CD4-positive, alpha-beta memory T cell (primary cell): ENCODE measurements at regions not wholly inside any gene's neighbourhood (a gene's known extent, or its start where the extent isn't known, plus 50 kb on each side); places are given as distances from the start of the nearest gene placed in this dataset.
"Not testable (repeated sequence)": the region's sequence is repeated elsewhere in the genome, so short reads cannot be mapped to it uniquely, and the experiment has no call there.

Experiments used
- CTCF ChIA-PET: fragments of 350-600 bp; sonication (Branson Sonifier 250); formaldehyde crosslinking; loops from one replicate; lab custom pipeline; 2021; ENCODE audit warnings: inconsistent platforms; ENCODE audit not compliant: partially characterized antibody; lab: Charles Lee
- POLR2A ChIA-PET: fragments of 350-600 bp; sonication (Branson Sonifier 250); formaldehyde crosslinking; loops from one replicate; lab custom pipeline; 2021; ENCODE audit not compliant: partially characterized antibody; lab: Charles Lee
- DNase-seq, 5 donors: peaks; one replicate each; pipeline versions ENCODE4 v3.0.0 to v3.0.0-alpha.2; 2020 to 2022; ENCODE audit warnings: mixed read lengths in 1 of 5
- H3K27ac ChIP-seq: one replicate; pipeline ENCODE4 v1.7.0; 2013; ENCODE audit warnings: low read depth, low read length
- H3K27me3 ChIP-seq: 2 replicates; pipeline ENCODE4 v1.7.0; 2013; ENCODE audit warnings: mild to moderate bottlenecking, low read length, moderate library complexity; ENCODE audit not compliant: insufficient read depth
- H3K36me3 ChIP-seq: 2 replicates; pipeline ENCODE4 v1.7.0; 2013; ENCODE audit warnings: mild to moderate bottlenecking, low read length, moderate library complexity; ENCODE audit not compliant: insufficient read depth
- H3K4me1 ChIP-seq: 2 replicates; pipeline ENCODE4 v1.7.0; 2013; ENCODE audit warnings: mild to moderate bottlenecking, low read length, moderate library complexity; ENCODE audit not compliant: insufficient read depth
- H3K4me3 ChIP-seq, 2 donors: one replicate each; pipeline ENCODE4 v1.7.0; 2013; ENCODE audit warnings: low read length in 2 of 2, mild to moderate bottlenecking in 1 of 2
- H3K9me3 ChIP-seq, 2 donors: one replicate each; pipeline ENCODE4 v1.7.0; 2013; ENCODE audit warnings: low read length in 2 of 2, control low read depth in 1 of 2; ENCODE audit not compliant: control insufficient read depth in 1 of 2
- H3K27ac Mint-ChIP-seq, 7 donors: one replicate each; pipeline ENCODE4 v1.8.0; 2020 to 2021; ENCODE audit warnings: mixed read lengths in 7 of 7, mild to moderate bottlenecking in 6 of 7, inconsistent platforms in 3 of 7, moderate library complexity in 3 of 7
- H3K27me3 Mint-ChIP-seq, 2 donors: one replicate each; pipeline ENCODE4 v1.8.0; 2020 to 2021; ENCODE audit warnings: mixed read lengths in 2 of 2
- H3K36me3 Mint-ChIP-seq, 2 donors: one replicate each; pipeline ENCODE4 v1.8.0; 2020 to 2021; ENCODE audit warnings: mixed read lengths in 2 of 2, inconsistent platforms in 1 of 2, mild to moderate bottlenecking in 1 of 2
- H3K4me1 Mint-ChIP-seq, 4 donors: one replicate each; pipeline ENCODE4 v1.8.0; 2020 to 2021; ENCODE audit warnings: mixed read lengths in 4 of 4, mild to moderate bottlenecking in 1 of 4
- H3K4me3 Mint-ChIP-seq, 8 donors: one replicate each; pipeline ENCODE4 v1.8.0; 2020 to 2021; ENCODE audit warnings: mixed read lengths in 8 of 8, mild to moderate bottlenecking in 7 of 8, moderate library complexity in 6 of 8, inconsistent platforms in 3 of 8
- H3K9me3 Mint-ChIP-seq, 8 donors: one replicate each; pipeline ENCODE4 v1.8.0; 2020 to 2021; ENCODE audit warnings: mixed read lengths in 8 of 8, mild to moderate bottlenecking in 5 of 8, inconsistent platforms in 3 of 8, moderate library complexity in 1 of 8
- intact Hi-C: fragments of 100-400 bp; cut with micrococcal nuclease; formaldehyde crosslinking; loops from one replicate; pipeline ENCODE4 v1.15.1; 2023

- no peak for DNase-seq
- Mint-ChIP-seq H3K27me3 (no peaks in the 10 kb centered on the region), H3K36me3 (no peaks in the 10 kb centered on the region), H3K9me3 (peaks cover 0 to 11% (median 5%) of the 10 kb centered on the region in 8 donors), H3K27ac (no peak overlapping the region), H3K4me3 (no peak overlapping the region), H3K4me1 (no peaks in the 10 kb centered on the region)
- Histone ChIP-seq H3K36me3 (no peaks in the 10 kb centered on the region), H3K4me1 (no peaks in the 10 kb centered on the region), H3K27ac (no peak overlapping the region), H3K9me3 (no peaks in the 10 kb centered on the region), H3K4me3 (no peak overlapping the region), H3K27me3 (no peaks in the 10 kb centered on the region)
- intact Hi-C loops: no loop called here
- ChIA-PET POLR2A (no interaction called here), CTCF (no interaction called here)
Measured at GRCh38 chr6:112535816-112536215, 188.7 kb downstream of the RFPL4B start.

GRCh38 chr6:112539355-112539754 lies 192.2 kb downstream of the RFPL4B start:
- Histone ChIP-seq H3K4me3 (no peak overlapping the region), H3K9me3 (no peaks in the 10 kb centered on the region), H3K36me3 (no peaks in the 10 kb centered on the region), H3K27ac (no peak overlapping the region), H3K27me3 (no peaks in the 10 kb centered on the region), H3K4me1 (no peaks in the 10 kb centered on the region)
- H3K36me3 Mint-ChIP-seq: no peaks in the 10 kb centered on the region
- peaks cover 0 to 17% (median 8%) of the 10 kb centered on the region in 8 donors for H3K9me3 Mint-ChIP-seq
- ChIA-PET POLR2A (no interaction called here), CTCF (no interaction called here)
- H3K27ac Mint-ChIP-seq: no peak overlapping the region
- no peak overlapping the region for H3K4me3 Mint-ChIP-seq
- no peaks in the 10 kb centered on the region for H3K4me1 Mint-ChIP-seq
- peaks cover 0 to 2% of the 10 kb centered on the region in 2 donors for H3K27me3 Mint-ChIP-seq
- intact Hi-C loops: no loop called here
- DNase-seq: no peak

GRCh38 chr6:112541847-112542246 lies 194.7 kb downstream of the RFPL4B start:
- H3K27ac ChIP-seq, H3K36me3 ChIP-seq, H3K4me3 Mint-ChIP-seq, H3K4me1 ChIP-seq, H3K36me3 Mint-ChIP-seq, H3K27ac Mint-ChIP-seq, H3K4me3 ChIP-seq, intact Hi-C loops, H3K9me3 Mint-ChIP-seq, H3K4me1 Mint-ChIP-seq, H3K27me3 ChIP-seq, CTCF ChIA-PET, DNase-seq, H3K9me3 ChIP-seq, POLR2A ChIA-PET, H3K27me3 Mint-ChIP-seq: not testable (repeated sequence)

GRCh38 chr6:112547321-112548085 lies 200.4 kb downstream of the RFPL4B start:
- H3K27me3 ChIP-seq, H3K4me3 Mint-ChIP-seq, H3K36me3 Mint-ChIP-seq, H3K4me1 Mint-ChIP-seq, H3K27me3 Mint-ChIP-seq, H3K27ac ChIP-seq, POLR2A ChIA-PET, intact Hi-C loops, DNase-seq, H3K36me3 ChIP-seq, H3K4me3 ChIP-seq, H3K4me1 ChIP-seq, H3K9me3 ChIP-seq: not testable (repeated sequence)
- CTCF ChIA-PET: interaction anchor here (1.1 kb wide), 1 partner anchor 11 kb away, joined by 3 read pairs; no protein-coding TSS in a partner anchor
- Mint-ChIP-seq H3K27ac (peak overlapping the region in 1 of 7 donors; percentile 75), H3K9me3 (peaks cover 0 to 23% (median 3%) of the 10 kb centered on the region in 8 donors)

DNA sequence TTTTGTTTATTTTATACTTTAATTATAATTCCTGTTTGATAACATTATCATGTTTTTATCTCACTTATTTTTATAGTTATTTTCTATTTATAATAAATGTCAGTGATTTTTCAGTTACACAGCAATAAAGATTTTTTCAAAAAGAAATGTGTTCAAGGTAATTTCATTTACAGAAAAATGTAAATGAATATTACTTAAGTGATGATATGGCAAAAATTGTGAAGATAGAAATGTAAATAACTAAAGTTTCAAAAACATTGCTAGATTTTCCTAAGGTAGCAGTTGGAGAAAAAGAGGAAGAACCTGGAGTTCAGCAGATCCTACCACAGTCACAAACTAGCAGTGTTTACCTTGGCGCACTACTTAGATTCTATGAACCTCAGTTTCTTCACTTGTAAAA lies 202.6 kb downstream of the RFPL4B start:
- POLR2A ChIA-PET: no interaction called here
- no peaks in the 10 kb centered on the region for H3K36me3 ChIP-seq
- H3K4me1 Mint-ChIP-seq: no peaks in the 10 kb centered on the region
- no peak overlapping the region for H3K27ac Mint-ChIP-seq
- H3K9me3 Mint-ChIP-seq: peaks cover 0 to 16% (median 0%) of the 10 kb centered on the region in 8 donors
- H3K4me1 ChIP-seq: no peaks in the 10 kb centered on the region
- H3K27me3 Mint-ChIP-seq: no peaks in the 10 kb centered on the region
- H3K4me3 Mint-ChIP-seq: no peak overlapping the region
- DNase-seq: no peak
- CTCF ChIA-PET: no interaction called here
- no peak overlapping the region for H3K27ac ChIP-seq
- H3K4me3 ChIP-seq: no peak overlapping the region
- no peaks in the 10 kb centered on the region for H3K36me3 Mint-ChIP-seq
- intact Hi-C loops: no loop called here
- no peaks in the 10 kb centered on the region for H3K9me3 ChIP-seq
- no peaks in the 10 kb centered on the region for H3K27me3 ChIP-seq

DNA sequence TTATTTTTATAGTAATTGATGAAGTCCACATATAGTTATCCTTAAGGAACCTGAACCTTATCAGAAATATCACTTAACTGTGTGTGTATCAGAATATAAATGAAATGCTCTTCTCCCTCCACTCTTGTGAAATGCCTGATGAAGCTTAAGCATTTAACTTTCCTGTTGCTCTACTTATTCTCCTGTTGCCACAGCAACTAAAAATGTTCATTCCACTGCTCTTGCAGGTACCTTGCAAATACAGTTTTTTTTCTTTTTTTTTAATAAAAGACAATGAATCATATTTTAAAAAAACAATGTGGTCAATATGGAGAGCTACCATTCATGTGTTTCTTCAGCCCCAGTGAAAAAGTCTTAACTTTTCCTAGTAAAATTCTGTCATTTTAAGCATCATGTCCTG lies 210.3 kb downstream of the RFPL4B start:
- Mint-ChIP-seq H3K4me3 (no peak overlapping the region), H3K27ac (no peak overlapping the region), H3K36me3 (no peaks in the 10 kb centered on the region), H3K27me3 (no peaks in the 10 kb centered on the region), H3K4me1 (no peaks in the 10 kb centered on the region), H3K9me3 (peaks cover 0 to 7% (median under 1%) of the 10 kb centered on the region in 8 donors)
- no peaks in the 10 kb centered on the region for H3K27me3 ChIP-seq
- POLR2A ChIA-PET: no interaction called here
- no peak overlapping the region for H3K4me3 ChIP-seq
- CTCF ChIA-PET: no interaction called here
- no peak overlapping the region for H3K27ac ChIP-seq
- no peaks in the 10 kb centered on the region for H3K36me3 ChIP-seq
- no peaks in the 10 kb centered on the region for H3K4me1 ChIP-seq
- no peaks in the 10 kb centered on the region for H3K9me3 ChIP-seq
- no peak for DNase-seq
- intact Hi-C loops: no loop called here

- no peaks in the 10 kb centered on the region for H3K27me3 Mint-ChIP-seq
- no peaks in the 10 kb centered on the region for H3K36me3 ChIP-seq
- H3K4me3 Mint-ChIP-seq: no peak overlapping the region
- H3K27ac ChIP-seq: no peak overlapping the region
- H3K9me3 ChIP-seq: no peaks in the 10 kb centered on the region
- ChIA-PET CTCF (no interaction called here), POLR2A (no interaction called here)
- no peaks in the 10 kb centered on the region for H3K27me3 ChIP-seq
- DNase-seq: no peak
- intact Hi-C loops: no loop called here
- H3K9me3 Mint-ChIP-seq: peaks cover 0 to 7% (median 2%) of the 10 kb centered on the region in 8 donors
- no peak overlapping the region for H3K27ac Mint-ChIP-seq
- H3K36me3 Mint-ChIP-seq: no peaks in the 10 kb centered on the region
- H3K4me1 Mint-ChIP-seq: no peaks in the 10 kb centered on the region
- H3K4me3 ChIP-seq: no peak overlapping the region
- H3K4me1 ChIP-seq: no peaks in the 10 kb centered on the region
Measured at GRCh38 chr6:112557961-112558360, 210.8 kb downstream of the RFPL4B start.
